HG03558 (cell line): ENCODE measurements at regions not wholly inside any gene's neighbourhood (a gene's known extent, or its start where the extent isn't known, plus 50 kb on each side); places are given as distances from the start of the nearest gene placed in this dataset.

Experiments
- ATAC-seq: cut with Tn5 transposase; IDR thresholded peaks from one replicate; pipeline ENCODE4 v1.9.1; 2021; ENCODE audit warnings: moderate number of reproducible peaks; ENCODE audit not compliant: unreplicated experiment; ENCODE audit errors: extremely low read depth

DNA sequence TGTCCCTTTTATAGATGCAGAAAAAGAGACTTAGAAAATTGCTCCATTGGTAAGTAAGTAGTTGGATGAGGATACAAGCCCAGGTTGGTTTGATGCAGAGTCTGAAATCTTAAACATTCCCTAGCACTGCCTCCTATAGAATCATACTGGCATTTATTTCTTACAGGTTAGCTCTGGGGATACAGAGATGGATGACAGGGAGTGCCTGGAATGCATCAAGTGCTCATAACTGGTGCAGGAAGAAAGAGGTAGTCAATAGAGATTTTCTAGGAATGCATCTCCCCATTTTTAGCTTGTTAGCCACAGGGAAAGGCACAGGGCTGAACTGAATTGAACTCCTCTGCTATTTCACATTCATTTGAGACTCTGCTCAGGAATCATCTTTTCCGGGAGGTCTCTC, 269.0 kb upstream of the USP24 start:
- ATAC-seq = no peak

DNA sequence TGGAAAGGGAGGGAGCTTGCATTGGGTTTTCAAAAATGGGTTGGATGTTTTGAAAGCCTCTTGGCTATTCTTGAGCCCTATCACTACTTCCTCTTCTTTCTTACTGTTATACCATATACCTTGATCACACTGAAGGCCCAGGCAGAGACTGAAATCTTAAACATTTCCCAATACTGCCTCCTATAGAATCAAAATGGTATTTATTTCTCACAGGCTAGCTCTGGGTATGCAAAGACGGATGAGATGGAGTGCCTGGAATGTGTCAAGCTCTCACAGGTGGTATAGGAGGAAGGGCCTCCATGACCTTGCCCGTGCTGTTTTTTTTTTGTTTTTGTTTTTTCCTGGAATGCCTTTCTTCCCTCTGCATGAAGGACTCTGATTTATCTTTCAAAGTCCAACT, 268.4 kb upstream of the USP24 start:
- ATAC-seq = no peak

DNA sequence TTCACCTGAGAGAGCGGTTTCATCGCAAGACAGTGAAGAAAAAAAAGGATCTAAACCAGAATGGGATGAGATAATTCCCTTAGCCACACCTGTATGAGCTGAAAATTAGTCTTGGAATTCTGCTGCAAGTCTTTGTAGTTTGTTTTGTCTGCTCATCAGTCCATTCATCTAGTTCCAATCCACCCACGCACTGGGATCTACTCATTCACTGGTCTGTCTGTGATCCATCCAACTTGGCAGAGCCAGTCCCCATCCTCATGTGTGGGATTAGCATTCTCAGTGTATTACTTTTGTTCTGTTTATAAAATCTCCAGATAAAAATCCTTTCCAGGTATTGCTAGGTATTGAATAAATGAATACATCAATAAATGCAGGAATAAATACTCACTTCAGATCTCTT, 266.5 kb upstream of the USP24 start:
- no peak for ATAC-seq

DNA sequence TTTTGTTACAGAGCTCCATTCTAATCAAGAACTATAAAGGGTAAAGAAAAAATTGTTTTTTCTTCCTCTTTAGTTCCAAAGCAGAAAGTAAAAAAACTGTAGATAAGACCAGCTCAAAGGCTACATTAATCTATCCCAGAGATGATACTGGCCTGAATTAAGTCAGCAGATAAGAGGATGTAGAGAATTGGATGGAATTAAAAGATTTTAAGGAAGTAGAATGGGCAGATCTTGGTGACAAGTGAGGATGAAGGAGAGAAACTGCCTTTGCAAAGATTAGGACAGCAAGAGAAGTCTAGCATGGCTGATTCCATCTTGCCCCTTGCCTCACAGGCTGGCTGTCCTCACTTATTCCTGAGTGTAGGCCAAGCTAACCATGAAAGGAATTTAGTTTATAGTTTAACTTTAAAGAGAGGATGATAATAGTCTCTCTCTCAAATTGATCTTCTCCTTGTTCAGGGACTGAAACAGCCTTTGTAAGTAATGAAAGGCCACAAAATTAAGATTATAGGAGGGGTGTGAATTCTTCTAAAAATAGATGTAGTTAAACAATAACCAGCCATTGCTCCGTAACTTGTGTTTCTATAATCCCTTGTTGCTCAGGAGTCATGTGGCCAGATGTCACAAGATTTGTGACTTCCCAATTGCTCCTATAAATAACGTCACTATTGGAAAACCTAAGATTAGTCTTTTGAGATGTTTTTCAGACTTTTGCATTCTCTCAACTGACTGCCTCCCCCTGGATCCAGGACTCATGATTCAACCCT, 265.0 kb upstream of the USP24 start:
- ATAC-seq = no peak

DNA sequence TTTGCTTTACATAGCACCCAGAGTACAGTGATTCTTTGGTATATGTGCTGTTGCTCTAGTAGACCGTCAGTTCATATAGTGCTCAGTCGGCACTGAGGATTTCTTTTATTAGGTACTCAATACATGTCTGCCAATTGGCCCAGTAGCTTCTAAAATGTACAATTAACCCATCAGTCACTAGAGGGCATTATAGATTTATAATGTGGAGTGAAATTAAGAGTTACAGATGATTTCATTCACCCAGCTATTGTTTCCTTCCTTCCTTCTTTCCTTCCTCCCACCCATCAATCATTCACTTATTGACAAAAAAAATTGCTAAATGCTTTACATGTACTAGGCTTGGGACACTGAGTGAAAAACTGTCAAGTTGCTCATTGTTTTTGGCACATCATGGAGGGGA, 263.6 kb upstream of the USP24 start:
- no peak for ATAC-seq

DNA sequence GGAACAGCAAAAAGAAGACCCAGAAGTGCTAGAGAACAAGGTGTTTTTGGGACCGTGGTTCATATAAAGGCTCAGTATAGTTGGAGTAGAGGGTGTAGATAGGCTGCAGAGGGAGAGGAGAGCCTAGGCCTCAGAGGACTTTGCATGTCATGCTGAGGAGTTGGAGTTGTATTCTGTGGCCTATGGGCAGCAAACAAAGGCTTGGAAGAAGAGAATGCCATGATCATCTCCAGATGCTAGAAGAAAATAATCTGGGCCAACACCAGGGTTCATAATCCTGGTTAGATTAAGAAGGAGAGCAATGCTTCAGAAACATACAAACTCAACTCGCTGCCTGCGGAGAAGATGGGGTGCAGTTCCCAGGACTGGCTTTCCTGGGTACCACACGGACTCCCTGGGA, 262.8 kb upstream of the USP24 start:
- no peak for ATAC-seq

DNA sequence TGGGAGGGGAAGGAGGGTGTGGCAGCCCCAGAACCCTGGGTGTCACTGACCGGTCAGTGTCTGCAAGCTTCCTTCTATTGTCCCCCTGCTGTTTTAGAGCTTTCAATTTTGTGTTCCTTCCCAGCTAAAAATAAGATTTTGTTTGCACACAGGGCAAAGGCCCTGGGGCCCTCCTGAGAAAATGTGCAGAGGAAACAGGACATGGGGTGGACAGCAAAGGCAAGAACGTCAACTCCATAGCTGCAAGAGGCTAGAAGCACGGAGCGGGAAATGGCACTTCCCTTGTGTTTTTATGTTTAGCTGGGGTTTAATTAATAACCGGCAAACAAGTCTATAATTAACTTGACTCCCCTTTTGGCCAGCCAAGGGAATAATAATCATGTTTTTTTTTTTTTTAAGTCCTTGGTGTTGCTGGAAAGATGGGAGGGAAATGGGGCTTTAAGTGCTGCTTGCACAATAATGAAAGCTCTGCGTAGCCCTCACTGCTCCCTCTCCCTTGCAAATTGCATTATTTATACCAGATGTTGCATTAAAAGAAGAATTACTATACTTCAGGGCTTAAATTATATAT, 261.4 kb upstream of the USP24 start:
- ATAC-seq = no peak

DNA sequence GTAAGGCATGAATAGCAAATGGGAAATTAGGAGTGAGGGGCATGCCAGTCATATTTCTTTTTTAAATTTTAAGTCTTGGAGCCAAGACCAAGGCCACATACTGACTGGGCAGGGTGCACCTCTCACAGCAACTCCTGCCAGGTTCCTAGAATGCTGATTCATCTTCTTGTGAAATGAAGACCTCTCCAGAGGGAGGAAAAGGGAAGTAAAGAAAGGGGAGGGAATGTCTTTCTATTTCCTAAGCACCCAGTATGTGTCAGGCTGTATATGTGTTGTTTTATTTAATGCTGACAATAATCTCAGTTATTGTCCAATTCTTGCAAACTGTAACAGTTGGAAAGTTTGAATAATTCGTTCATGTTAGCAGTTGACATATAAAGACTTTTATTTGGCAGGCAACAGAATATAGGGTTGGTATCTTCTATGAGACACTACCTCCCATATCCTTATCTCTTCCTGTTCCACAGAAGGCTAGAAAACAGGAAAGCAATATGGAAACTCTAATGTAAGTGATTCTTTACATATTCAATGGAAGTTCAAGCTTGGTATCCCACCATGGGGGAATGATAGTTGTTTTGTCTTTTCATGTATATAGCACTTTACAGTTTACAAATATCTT, 259.1 kb upstream of the USP24 start:
- no peak for ATAC-seq

DNA sequence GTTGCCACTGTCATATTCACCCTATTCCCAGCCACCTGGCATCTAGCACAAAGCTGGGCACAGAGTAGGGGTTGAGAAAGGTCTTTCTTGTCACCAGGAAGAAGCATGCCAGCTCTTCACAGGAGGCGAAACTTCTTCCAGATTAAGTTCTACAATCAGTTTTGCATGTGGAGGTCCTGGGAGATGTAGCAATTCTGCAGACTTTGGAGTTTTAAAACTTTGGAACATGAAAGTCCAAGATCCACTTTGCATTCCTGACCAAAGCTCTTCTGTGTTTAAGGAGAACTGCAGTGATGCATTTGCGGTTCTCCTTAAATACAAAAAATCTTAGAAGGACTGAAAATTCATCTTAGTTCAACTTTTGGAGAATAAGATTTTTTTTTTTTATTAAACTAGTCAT, 258.5 kb upstream of the USP24 start:
- ATAC-seq = no peak

DNA sequence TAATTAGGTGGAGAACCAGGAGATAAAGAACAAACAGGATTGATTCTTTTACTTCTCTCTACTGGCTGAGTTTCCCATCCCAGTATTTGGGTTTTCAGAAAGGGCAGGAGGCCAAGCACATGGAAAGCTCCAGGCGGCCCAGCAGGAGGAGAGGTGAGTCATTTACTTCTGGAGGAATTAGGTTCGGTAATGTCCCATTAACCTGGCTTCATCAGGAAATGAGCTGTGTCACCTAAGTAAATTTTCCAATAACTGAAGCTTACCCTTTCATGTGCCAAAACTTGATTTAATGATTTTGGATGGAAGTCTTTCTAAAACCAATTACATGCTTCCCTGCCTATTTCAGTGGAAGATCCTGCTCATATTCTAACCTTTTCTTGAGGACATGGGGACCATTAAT, 257.6 kb upstream of the USP24 start:
- no peak for ATAC-seq

DNA sequence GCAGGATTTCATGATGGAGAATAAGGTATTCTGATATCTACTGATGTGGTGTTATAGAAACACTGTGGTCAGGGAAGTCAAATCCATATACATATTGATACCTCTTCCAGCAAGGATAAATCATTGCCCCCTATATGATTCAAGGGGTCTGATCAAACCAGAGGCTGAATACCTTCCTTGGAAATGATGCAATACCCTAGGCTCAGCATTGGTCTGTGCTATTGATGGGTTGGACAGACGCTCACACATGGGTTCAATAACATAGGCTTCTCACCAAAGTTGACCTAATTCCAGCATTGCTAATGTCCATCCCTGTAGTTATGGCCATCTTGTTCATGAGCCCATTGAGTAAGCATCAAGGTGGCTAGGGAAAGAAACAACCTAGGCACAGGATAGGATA, 257.0 kb upstream of the USP24 start:
- ATAC-seq = no peak

DNA sequence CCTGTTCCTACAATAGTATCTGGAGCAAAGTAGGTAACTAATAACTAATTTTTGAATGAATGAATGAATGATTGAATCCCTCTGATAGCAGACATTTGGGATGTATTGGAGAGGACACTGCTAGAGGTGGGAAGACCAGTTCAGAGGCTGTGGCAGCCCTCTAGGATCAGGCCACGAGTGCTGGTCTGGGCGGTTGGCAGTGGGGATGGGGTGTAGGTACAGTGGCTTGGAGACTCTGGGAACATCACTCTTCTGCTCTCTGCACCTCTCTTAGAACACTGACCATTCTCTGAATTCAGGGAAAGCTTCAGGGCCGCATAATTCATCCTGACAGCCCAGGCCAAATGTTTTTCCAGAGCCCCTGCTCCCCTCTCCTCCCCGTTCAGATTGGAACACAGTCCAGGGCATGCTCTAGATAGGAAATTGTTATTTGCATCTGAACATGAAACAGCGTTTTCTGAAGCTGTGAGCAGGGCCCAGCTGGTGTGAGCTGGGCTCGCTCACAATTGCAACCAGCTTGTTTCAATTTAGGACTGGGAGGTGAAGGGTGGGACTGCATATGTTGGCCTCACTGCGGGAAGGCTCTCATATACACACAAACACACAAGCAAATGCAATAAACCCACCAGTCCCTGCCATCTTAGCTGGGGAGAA, 253.1 kb upstream of the USP24 start:
- no peak for ATAC-seq

DNA sequence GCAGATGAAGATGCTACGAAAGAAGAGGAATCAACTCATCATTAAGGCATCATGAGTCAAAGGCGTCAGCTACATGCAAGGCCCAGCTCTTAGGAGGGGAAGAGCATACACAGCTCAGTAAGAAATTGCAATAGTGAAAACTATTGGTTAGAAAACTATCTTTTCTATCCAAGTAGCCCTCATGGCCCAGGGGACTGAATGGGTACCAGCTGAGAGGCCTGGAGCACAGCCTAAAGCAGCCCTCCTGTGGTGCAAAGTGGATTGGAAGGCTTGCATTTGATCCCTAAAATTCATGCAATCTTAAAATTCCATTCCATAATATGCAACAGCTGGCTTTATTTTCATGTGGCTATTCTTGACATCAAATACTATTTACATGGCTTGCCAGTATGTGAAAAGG, 251.8 kb upstream of the USP24 start:
- no peak for ATAC-seq

DNA sequence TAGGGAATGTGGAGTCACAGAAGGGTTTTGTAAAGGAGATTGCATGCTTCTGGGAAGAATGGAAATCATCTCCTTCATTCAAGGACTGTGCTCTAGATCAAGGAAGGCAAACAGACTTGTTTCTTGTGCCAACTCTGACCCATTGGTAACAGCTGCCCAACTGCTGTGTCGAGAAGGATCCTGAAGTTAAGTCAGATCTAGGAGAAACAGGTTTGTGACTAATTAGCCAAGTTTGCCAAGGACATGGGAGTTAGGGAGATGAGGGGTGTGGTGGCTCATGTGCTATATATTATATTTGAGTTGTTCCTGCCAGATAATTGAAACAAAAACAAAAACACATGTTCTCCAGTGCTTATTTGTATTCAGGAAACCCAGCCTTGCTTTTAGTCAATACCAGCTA, 251.2 kb upstream of the USP24 start:
- ATAC-seq = no peak

DNA sequence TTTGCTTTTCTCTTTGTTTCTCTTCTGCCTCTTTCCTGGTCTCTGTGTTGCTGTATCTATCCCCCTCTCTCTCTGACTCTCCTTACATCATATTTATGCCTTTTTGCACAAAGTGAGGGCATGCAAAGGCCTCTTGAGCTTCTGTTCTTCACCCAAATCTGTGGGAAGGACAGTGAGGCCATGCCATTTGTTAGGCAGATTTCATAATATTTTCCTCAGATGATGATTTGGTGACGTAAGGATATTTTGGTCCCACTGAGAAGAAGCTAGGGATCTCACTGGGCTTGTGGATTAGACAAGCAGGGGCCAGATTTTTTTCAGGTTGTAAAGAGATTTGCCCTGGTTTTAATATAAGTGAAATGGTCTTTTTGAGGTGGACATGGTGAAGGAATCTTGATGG, 249.4 kb upstream of the USP24 start:
- no peak for ATAC-seq

DNA sequence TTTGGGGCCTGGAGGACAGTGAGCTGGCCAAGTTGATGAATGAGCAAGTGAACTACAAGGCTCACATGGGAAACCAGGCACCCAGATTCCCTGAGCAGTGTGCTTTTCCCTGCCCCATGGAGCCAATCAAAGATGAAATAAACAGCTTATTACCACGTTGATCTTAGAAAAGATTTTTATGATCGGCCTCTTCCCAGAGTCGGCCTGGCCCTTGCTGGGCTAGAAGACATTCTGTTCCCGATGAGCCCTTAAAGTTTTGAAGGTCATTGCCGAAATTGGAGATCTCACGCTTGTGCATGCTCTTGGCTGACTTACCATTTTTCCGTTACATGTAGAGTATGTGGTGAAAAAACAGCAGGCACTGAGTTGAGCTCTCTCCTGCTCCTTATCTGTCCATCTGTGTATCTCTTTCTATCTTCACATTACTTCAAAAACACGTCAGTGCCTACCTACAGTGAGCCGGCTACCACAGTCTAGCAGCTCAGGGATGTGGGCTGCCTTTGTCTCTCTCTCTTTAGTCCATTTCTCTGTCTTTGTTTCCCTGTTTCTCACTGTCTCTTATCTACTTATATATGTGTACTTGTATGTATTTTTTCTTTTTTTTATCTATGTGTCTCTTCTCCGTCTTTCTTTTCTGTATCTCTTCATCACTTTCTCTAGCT, 248.8 kb upstream of the USP24 start:
- no peak for ATAC-seq

DNA sequence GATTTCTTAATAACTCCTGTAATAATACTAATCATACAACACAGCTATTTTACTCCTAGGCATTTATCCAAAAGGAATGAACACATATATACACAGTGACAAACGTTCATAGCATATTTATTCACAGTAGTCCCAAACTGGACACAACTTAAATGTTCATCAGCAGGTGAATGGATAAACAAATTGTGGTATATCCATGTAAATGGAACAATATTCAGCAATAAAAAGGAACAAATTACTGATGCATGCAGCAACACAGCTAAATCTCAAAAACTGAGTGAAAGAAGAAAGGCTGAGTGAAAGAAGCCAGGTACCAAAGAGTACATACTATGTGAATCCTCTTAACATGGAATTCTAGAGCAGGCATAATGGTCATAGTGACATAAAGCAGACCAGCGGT, 242.7 kb upstream of the USP24 start:
- no peak for ATAC-seq

DNA sequence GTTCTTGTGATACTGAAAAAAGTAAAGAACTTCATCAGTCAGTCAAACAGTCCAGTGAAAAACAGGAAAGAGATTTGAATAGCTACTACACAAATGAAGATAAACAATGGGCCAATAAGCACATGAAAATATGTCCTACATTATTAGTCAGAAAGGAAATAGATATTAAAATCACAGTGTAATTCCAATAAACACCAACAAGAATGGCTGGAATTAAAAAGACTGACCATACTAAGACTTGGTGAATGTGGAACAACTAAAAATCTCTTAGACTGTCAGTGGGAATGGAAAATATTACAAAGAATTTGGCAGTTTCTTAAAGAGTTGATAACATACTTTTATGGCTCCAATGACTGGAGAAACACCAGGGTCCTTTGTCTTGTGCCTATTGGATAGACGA, 241.8 kb upstream of the USP24 start:
- ATAC-seq = no peak

DNA sequence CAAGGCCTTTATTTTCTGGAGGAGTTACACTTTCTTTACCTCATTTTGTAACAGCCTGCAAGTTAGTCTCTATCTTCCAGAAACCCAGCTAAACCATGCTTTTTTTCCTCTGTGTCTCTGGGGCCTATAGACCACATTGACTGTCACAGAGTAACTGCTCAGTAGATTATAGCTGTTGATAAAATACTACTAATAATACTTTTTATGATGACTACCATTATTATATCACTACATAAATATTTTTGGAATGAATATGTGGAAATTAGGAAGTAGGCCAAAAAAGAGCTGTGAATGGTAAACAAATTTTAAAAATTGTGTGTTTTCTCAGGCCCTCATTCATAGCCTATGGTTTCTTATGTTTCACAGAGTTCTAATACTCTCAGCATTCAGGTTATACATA, 233.1 kb upstream of the USP24 start:
- ATAC-seq = no peak

DNA sequence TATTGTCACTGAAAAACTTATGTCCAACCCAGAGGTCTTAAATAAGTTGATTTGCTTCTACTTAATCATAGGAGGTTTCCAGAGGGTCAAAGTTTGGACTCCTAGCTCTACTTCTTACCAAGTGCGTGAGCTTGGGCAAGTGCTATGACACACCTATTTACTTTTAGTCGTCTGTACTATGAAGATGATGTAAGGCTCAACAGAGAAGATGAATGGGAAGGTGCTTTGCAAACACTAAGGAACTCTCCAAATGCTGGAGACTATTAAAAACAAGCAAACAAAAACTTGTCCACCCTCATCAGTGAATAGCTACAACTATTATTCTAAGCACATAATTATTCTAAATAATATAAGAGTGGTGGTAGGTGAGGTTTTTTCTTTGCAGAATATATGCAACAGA, 232.3 kb upstream of the USP24 start:
- no peak for ATAC-seq

DNA sequence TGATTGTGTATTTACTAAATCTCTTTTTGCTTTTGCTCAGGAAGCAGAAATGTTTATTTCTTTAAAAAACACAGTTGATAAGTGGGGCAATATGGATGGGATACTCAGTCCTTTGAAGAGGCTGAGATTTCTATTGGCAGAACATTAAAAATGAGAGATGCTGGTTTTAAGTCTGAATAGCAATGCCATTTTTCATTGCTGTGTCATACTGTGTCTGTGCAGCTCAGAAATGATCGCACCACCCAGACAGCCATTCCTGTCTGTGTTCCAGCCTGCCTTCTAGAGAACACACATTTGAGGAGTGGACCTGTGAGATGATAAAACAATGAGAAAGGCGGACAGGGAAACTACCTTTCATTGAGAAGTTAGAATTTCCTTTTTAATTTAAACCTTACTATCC, 231.2 kb upstream of the USP24 start:
- ATAC-seq = no peak
